ENCODE measurements at regions not wholly inside any gene's neighbourhood (a gene's known extent, or its start where the extent isn't known, plus 50 kb on each side); places are given as distances from the start of the nearest gene placed in this dataset.
"Not testable (repeated sequence)": the region's sequence is repeated elsewhere in the genome, so short reads cannot be mapped to it uniquely, and the experiment has no call there.

DNA sequence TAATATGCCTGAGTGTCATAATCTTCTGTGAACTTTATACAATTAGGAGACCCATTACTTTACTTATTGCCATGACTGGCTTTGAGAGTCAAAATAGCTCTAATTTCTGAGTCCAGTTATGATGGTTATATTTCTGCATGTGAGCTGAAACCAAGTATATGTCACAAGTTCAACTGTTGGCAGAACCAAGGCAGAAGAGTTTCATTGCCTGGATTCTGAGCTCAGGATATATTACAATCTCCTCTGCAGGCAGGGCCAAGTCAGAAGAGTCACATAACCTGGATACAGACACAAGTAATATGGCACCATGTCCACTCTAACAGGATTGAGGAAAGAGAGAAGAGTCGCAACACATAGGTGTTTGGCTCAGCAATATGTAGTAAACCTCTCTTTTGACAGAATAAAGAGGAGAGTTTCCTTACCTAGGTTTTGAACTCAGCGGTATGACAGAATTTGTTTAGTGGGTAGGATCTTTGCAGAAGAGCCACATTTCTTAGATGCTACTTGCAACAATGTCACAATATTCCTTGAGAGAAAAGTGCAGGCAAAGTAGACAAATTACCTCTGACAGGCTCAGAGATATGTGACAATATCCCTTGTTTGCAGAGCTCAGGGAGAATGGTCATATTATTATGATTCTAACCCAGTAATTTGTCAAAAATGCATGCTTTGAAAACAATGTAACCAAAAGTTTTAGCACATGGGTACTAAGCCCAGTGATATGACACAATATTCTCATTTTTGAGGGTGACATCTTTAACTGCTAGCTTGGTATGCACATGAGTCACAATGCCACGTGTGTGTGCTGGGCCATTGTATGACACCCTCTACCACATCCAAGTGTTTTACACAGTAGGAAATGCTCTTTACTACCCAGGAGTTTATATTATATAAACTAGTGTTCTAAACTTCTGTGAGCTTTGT lies 895.3 kb upstream of the AMELY start:
- DNase-seq: peak in 1 of 3 donors; percentile 32

- no peak for DNase-seq
These were observed 894.1 kb upstream of the AMELY start for GRCh38 chrY:7805624-7806023.

DNA sequence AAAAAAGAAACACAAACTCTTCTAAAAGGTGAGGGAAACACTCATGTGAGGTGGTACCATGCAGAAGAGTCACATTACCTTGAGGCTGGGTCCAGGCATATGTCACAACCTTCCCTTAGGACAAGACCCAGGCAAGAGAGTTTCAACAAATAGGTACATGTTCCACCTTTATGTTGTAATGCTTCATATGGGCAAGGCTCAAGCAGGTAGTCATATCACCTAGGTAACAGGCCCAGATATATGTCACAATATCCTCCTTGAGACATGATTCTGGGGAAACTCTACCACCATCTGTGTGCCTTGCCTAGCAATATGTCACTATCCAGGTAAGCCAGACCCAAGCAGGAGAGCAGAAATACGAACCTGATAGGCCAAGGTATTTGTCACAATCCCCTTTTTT lies 892.2 kb upstream of the AMELY start:
- no peak for DNase-seq

GRCh38 chrY:7796128-7796527 lies 884.6 kb upstream of the AMELY start:
- no peak for DNase-seq

DNA sequence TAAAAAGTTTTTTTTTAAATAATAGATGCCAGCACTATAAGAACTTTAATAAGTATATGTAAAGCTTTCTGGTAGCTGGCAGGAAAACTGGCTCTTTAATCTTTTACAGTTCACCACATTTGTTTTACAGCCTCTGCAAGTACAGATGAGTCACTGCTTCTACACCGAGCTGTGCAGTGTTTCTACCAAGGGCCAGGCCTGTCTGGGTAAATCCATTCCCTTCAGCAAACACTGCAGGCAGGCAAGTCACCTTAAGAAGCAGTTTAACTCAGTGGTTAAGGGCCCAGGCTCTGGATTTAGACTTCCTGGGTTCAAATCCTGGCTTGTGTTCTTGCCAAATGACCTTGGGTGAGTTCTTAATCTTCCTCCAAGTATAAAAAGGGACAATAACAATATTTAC lies 882.9 kb upstream of the AMELY start:
- peak in 1 of 3 donors; percentile 25 for DNase-seq

GRCh38 chrY:7793989-7794388 lies 882.4 kb upstream of the AMELY start:
- DNase-seq: no peak

DNA sequence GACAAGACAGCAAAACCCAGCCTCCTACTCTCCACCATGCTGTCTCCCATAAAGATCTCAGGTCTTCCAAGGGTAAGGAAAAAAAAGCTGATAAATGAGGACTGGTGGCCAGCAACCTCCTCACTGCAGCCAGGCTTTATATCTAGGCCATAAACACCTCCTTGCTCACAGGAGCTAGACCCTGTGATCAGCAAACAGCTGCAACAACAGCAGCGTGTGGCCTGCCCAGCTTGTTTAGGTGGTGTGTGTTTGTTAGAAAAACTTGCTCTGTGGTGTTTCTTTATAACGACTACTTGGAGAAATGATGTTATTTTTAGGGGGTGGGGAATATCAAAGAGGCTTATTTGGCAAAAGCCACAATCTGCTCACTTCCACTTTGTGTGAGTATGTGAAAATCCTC lies 880.9 kb upstream of the AMELY start:
- DNase-seq: no peak

- no peak for DNase-seq
These were observed 869.9 kb upstream of the AMELY start for GRCh38 chrY:7781501-7781900.

DNA sequence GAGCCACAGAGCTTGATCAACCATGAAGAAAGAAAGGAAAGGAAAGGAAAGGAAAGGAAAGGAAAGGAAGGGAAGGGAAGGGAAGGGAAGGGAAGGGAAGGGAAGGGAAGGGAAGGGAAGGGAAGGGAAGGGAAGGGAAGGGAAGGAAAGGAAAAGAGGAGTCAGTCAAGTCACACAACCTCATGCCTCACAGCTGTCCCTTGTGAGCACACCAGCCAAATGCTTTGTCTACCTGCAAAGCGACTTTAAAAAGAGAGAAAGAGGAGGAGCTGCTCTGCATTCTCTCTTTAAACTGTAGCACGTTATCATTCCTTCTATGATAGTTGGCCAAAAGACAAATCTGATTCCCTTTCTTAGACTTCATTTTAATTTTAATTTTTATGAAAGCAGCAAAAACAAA lies 863.9 kb upstream of the AMELY start:
- not testable (repeated sequence) for DNase-seq

- DNase-seq: no peak
These were observed 860.2 kb upstream of the AMELY start for GRCh38 chrY:7771771-7772170.

DNA sequence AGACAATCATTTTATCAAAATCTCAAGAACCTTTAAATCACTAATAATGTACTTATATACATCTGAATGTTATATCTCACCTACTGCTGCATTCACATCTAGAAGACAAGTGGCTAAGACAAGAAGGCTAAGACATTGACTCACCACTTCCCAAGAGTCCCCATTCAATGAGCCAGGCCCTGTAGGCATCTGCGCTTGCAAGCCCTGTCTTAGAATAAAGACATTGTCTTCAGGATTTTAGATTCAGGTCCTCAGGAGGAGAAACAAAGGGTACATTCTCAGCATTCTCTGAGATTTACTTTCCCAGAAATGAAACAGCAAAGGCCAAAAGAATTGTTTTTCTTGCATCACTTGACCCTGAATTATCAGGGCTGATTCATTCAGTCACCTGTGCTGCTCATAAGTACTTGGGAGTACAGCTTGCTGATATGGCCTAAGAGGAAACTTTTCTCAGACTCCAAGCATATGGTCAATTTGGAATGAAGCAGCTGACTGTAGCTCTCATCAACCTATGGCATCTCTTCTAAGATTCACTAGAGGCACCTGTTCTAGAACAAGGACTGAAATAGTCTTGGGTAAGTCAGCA lies 858.3 kb upstream of the AMELY start:
- DNase-seq: no peak

DNA sequence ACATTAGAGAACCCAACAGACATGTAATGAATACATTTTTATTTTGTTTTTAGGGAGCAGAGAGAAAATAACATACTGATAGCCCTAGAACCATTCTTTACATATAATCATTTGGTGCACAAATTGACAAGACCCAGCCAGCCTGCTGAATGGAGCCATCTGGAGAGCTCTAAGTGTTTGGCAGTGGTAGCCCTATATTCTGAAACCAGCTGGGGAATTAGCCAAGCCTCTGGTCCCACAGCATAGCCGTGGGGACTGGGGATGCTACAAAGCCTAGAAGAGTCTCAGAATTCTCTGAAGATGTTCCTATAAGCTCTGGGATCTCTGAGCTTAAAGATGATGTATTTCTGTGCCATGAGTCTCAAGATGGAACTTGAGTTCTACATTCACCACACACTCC lies 857.3 kb upstream of the AMELY start:
- no peak for DNase-seq

- no peak for DNase-seq
These were observed 842.2 kb upstream of the AMELY start for GRCh38 chrY:7753711-7754110.

DNA sequence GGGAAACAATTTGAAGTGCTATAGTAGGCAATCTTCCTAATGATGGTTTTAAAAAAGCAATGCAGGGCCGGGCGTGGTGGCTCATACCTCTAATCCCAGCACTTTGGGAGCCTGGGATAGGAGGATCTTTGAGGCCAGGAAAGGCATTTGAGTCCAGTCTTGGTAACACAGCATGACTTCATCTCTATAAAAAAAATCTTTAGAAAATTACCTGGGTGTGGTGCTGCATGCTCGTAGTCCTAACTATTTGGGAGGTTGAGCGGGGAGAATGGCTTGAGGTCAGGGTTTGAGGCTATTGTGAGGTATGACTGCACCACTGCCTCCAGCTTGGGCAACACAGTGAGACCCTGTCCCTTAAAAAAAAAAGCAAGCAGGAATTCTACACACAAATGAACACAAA lies 835.2 kb upstream of the AMELY start:
- no peak for DNase-seq

GRCh38 chrY:7745581-7745901 lies 834.0 kb upstream of the AMELY start:
- DNase-seq: no peak

- peak in 2 of 3 donors; percentile 4 to 20 for DNase-seq
These were observed 833.4 kb upstream of the AMELY start for GRCh38 chrY:7744691-7745580.

- DNase-seq: no peak
These were observed 825.4 kb upstream of the AMELY start for GRCh38 chrY:7736847-7737365.

- no peak for DNase-seq
These were observed 820.1 kb upstream of the AMELY start for GRCh38 chrY:7731651-7732050.

GRCh38 chrY:7730664-7731063 lies 819.1 kb upstream of the AMELY start:
- no peak for DNase-seq

- DNase-seq: no peak
These were observed 818.5 kb upstream of the AMELY start for GRCh38 chrY:7730071-7730470.

DNA sequence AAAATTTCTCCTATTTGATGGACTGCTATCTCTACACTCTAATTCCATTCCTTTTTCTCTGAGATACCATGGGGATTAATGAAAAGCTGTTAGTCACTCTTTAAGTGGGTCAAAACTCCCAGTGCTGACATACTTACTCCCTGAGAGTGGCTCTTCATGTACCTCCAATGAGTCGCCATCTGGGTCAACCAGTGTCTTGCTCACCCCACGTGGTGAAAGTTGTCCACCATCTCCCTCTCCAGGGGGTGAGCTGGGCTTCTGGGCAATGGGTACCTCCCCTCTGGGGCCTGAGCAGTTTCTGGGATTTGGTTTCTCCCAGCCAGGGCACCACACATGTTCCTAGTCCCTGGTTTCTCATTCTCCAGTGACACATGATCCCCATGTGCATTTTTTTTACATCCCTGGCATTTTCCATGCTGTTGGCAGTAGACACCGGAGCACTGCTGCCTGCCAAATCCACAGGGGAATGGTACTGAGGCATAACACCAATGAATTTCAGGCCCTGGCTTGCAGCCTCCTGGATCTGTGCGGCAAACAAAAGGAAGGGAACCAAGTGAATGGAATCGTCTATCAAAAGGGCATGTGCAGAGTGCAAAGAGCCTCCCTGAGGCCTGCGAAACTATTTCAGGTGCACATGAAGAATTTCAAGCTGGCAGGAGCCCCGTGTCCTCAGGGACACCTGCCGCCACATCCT lies 817.9 kb upstream of the AMELY start:
- DNase-seq: peak in 1 of 3 donors; percentile 18

DNA sequence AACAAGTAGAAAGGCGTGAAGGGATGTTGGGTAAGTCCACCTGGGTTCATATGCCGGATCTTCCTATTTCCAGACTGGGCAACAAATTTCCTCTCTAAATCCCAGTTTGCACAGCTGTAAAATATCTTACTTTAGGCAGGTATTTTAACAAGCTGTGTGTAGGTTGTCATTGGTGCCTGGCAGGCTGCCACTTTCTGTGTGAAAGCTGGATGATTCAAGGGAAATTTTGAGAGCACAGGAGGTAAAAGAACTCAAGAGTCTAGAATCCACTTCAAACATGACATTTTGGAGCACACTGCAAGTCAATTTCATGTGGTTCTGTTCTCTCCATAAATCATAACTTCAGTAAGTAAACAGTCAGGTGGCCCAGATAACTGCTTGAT lies 817.4 kb upstream of the AMELY start:
- DNase-seq: peak in 1 of 3 donors; percentile 14
